Omental fat pad (tissue), 3 donors: ENCODE measurements at regions not wholly inside any gene's neighbourhood (a gene's known extent, or its start where the extent isn't known, plus 50 kb on each side); places are given as distances from the start of the nearest gene placed in this dataset.

Experiments used
- ATAC-seq: fragments of 150-250 bp; one replicate; pipeline ENCODE4 v1.9.1; 2016; ENCODE audit warnings: mild to moderate bottlenecking, moderate library complexity; ENCODE audit not compliant: low FRiP score
- DNase-seq: peaks from one replicate; pipeline ENCODE4 v3.0.0-alpha.2; 2019; ENCODE audit warnings: low spot score
- CTCF ChIP-seq, 3 donors: fragments of 450-650 bp; IDR thresholded peaks; one replicate each; pipeline ENCODE4 v1.5.1; 2016 to 2017; ENCODE audit warnings: antibody characterized with exemption in 3 of 3, mild to moderate bottlenecking in 3 of 3, moderate library complexity in 2 of 3

- ATAC-seq = no peak
- TF ChIP-seq CTCF (IDR thresholded peaks at IDR 0.05) = no peak
- DNase-seq = no peak
These were observed 188.4 kb downstream of the DHX15 start for GRCh38 chr4:24395937-24396336.

- DNase-seq (no peak), ATAC-seq (no peak)
- TF ChIP-seq CTCF (IDR thresholded peaks at IDR 0.05) = no peak
These were observed 190.3 kb downstream of the DHX15 start for GRCh38 chr4:24394041-24394440.

GRCh38 chr4:24392613-24393012 lies 191.7 kb downstream of the DHX15 start:
- no peak for DNase-seq
- TF ChIP-seq CTCF (IDR thresholded peaks at IDR 0.05) = no peak
- ATAC-seq = no peak

GRCh38 chr4:24382381-24382780 lies 202.0 kb downstream of the DHX15 start:
- TF ChIP-seq CTCF (IDR thresholded peaks at IDR 0.05) = no peak
- ATAC-seq = no peak
- no peak for DNase-seq

- ATAC-seq (no peak), DNase-seq (no peak)
- TF ChIP-seq CTCF (IDR thresholded peaks at IDR 0.05) = no peak
These were observed 203.2 kb downstream of the DHX15 start for GRCh38 chr4:24380957-24381665.

GRCh38 chr4:24373704-24374103 lies 210.7 kb downstream of the DHX15 start:
- no peak for ATAC-seq

More at GRCh38 chr4:24373704-24374103, 210.7 kb downstream of the DHX15 start:
- no peak for DNase-seq
- TF ChIP-seq CTCF (IDR thresholded peaks at IDR 0.05) = no peak
